Ammon's horn (tissue), 1 donor: ENCODE measurements at regions not wholly inside any gene's neighbourhood (a gene's known extent, or its start where the extent isn't known, plus 50 kb on each side); places are given as distances from the start of the nearest gene placed in this dataset.

Experiments used
- DNase-seq: peaks from one replicate; pipeline ENCODE4 v3.0.0-alpha.2; 2016; ENCODE audit warnings: low spot score

DNA sequence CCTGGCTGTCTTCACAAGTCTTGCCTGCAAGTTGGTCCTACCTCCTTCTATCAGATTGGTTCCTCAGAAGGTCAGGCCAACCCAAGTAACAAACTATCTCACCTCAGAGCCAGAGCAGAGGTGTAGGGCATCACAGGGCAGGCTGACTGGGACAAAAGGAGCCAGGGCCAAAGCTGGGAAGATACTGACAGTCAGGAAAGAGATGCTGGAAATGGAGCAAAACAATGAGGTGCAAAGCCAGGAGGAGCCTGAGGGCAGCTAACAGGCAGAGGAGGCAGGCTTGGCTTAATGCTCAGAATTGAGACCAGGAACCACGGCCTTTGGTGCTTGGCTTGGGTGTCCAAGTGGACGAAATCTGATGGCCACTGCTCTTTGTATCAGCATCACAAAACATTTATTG lies 68.4 kb upstream of the PNMA1 start:
- DNase-seq, result no peak

DNA sequence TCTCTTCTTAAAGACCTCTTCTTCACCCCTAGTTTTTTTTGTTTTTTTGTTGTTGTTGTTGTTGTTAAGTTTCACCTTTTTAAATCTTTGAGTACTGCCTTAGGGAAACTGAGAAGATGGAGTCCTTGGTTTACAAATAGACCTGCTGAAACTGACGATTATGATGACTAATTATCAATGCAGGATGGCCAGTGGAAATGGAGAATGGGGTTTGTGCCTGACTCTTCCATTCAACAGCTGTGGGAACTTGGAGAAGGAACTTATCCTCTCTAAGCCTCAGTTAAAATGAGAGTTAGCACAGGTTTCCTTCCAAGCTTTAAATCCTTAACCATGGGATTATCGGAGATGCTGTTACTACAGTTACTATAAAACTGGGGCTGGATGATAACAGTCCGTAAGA lies 66.7 kb upstream of the PNMA1 start:
- no peak for DNase-seq

DNA sequence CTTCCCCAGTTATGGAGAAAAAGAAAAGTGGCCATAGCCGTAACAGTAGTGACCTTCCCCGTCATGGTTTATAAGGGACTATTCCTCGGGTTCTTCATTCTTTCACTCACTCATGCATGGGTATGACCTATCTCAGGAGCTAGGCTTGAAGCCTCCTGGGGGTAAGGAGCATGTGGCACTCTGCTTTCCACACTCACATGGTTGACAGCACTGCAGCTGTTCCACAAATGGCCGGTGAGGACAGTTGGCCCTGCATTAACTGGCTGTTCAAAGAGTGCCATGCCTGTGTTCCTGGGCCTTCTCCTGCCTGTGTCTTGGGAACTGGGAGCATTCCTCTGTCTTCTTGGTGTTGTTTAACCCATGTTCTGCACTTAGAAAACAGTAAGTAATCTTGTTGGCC lies 66.2 kb upstream of the PNMA1 start:
- no peak for DNase-seq

DNA sequence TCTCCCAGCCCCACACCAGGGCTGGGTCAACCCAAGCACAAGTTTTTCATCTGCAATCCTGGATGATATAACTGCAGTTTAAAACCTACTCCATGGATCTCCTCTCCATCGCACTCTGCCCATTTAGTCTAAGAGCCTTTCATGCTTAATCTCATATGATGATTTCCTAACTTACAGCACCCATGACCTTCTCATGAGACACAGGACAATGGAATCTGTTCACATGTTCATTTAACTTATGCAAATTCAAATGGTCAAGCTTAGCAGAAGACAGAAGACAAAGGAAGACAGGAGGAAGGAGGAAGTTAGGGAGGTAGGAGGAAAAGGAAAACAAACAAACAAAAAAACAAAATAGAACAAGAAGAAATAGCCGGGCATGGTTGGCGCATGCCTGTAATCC lies 64.6 kb upstream of the PNMA1 start:
- no peak for DNase-seq

DNA sequence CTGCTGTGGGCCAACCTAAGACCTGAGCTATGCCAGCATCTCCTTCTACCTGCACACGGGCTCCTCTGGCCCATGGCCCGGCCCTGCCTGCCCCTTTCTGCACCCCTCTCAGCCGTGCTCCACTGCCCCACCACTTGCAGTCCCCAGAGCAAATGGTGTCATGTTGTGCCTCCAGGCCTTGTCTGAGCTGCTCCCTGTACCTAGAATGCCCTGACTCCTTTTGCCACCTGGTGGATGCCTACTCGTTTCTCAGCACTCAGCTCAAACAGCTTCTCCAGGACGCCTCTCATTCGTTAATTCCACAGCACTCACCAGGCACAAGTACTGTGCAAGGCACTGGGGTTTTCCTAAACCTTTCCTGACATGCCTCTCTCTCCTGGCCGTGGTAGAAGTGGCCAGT lies 63.2 kb upstream of the PNMA1 start:
- DNase-seq, result no peak

DNA sequence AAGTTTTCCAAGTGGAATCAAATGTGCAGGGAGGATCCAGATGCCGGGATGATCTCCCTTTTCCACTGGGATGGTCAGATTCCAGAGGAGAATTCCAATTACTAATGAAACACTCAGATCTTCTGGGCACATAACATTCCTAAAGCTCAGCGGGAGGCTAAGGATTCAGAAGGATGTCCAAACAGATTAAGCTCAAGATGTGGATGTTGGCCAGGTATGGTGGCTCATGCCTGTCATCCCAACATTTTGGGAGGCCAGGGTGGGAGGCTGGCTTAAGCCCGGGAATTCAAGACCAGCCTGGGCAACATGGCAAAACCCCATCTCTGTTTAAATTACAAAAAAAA lies 62.0 kb upstream of the PNMA1 start:
- no peak for DNase-seq

DNA sequence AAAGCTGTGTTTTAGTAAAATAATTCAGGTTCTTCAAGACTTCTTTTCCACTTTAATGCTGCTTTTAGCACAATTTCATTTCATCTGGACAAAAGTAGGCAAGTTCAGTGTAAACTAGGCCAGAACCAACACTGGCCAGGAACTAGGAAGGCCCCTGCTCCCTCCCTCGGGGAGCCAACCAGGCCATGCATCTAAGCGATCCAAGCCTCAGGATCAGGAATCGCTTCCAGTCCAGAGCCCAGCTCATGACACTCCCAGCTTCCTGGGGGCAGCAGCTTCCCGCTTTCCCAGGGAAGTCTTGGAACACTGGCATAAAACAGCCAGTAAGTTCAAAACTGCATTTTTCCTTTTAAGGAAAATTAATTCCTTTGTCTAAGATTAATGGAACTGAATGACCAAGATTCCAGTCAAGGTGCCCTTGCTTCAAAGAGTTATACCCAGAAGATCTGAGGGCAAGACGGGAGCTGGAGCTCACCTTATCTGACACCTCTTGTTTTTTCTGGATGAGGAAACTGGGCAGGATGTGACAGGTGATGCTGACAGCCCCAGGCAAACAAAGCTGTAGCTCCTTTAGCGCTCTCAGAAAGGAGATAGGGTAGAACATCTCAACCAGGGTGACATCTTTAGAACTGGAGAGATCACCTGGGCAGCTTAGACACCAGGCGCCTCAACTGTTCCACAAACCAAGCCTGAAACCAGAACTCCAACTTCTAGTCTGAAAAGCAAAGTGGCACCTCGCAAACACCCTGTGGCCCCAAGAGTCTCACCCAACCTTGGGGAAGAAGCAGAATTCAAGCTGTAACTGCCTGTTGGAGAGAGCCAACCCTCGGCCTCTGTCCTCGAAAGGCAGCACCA lies 61.4 kb upstream of the PNMA1 start:
- DNase-seq, result no peak

DNA sequence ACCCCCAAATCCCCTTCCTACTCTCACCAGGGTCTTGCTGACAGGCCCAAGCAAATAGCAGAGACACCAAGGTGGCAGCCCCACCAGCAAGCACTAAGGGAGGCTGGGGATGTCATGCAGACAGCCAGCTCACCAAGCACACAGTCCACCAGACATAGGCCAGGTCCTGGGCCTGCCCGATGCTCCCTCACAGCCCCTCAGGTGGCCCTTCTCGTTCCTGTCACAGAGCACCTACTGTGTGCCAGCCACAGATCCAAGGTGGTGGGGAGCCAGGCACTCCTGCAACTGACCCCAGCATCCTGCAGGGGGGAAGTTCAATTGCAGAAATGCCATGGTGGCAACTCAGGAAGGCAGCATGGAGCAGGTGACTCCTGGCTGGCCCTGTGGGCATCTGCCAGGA lies 60.5 kb upstream of the PNMA1 start:
- DNase-seq, result no peak

DNA sequence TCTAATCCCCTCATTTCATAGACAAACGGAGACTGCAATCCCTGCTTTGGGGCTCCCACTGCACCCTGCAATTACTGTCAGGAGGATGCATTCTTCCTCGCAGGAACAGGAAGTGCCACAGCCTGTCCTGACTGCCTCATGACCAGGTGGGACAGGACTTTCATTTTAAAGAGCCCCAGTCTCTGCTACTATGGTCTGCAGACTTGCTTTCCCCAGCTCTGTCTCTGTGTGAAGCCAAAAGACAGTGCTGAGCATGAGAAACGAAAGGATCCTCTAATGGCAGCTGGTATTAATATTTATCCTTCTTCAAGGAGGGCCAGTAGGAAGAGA lies 60.0 kb upstream of the PNMA1 start:
- no peak for DNase-seq

DNA sequence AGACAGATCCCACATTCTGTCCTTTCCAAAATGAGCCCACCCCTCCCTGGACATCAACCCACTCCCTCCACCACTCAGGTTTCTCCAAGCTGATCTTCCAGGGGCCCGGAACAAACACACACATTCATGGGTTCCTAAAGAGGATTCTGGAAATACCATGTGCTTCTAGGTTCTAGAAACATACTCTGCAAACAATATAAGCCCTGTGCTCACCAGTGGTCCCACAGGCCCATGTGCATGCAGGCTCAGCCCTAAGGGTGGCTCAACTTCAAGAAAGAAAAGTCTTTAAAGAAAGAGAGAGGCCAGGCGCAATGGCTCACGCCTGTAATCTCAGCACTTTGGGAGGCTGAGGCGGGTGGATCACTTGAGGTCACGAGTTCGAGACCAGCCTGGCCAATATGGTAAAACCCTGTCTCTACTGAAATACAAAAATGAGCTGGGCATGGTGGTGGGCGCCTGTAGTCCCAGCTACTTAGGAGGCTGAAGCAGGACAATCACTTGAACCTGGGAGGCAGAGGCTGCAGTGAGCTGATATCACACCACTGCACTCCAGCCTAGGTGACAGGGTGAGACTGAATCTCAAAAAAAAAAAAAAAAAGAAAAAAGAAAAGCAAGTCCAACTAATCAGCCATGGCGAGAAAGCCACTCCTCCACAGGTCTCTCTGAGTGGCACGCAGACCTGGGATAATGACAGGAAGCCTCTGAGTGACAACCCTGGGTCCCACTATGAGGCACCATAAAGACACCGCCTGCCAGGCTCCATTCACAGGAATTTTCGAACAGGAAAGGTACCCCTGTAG lies 59.5 kb upstream of the PNMA1 start:
- no peak for DNase-seq

DNA sequence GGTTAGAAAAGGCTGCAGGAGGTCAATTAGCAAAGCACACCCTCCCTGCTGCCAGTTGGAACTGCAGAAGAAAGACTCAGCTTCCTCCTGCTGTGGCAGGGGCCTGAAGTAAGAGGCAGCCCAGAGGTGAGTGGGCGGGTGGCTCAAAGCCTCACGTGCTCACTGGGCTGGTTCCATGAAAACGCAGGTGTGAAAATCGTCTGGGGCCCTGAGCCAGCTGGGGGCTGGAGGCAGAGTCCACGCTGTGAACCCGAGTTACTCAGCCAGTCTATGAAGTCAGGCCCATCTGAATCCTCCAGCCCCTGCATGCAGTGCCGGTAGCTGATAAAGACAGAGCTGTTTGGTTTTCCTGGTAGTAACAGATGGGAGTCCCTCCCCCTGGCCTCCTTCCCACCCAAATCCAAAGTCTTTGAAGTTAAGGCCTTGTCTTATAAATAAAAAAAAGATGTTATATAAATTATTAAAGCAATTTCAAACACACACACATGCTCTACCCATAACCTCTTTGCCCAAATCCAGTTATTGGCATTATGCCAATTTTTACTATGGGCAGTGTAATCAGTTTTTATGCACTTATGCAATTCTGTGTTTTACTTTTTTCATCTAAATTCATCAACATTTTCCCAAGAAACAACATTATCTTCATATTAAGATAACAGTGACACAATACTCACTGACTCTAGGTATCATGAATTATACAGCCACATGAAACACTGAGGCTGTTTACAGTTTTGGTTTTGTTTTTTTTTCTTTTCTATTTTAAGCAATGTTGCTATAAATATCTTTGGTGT lies 57.9 kb upstream of the PNMA1 start:
- DNase-seq, result peak; percentile 44

DNA sequence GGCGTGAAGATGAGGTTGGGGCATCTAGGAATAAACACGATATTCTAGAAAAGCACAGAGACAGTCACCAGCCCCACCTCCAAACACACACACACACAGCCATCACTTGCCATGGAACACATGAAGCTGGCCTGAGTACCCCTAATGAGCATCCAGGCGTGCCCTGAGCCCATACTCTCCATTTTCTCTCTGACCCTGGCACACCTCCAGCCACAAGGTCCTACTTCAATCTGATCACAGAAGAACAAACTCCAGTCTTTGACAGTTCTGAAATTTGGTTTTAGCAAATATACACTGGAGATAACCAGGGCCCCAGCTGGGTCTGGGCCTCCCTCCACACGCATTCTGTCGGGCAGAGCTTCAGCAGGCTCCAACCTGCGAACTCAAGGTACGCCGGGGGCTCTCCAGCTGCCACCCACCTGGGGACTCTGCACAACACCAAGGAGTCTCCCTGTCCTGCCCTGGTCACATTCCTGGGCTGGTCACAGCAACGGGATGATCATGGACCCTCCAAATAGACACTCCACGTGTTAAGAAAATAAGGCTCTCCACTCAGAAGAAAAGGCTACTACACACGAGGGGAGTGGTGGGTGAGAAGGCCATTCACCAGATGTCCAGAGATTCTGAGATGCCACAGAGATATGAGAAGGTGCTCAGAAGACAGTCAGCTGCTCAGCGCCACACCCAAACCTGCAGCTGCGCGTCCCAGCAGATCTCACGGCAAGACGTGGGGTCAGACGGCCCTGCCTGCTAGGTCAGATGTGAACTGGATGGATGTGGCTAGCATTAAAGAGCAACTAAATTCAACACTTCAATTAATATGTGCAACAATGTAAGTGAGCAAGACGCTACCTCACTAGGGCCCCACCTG lies 57.0 kb upstream of the PNMA1 start:
- DNase-seq, result no peak

DNA sequence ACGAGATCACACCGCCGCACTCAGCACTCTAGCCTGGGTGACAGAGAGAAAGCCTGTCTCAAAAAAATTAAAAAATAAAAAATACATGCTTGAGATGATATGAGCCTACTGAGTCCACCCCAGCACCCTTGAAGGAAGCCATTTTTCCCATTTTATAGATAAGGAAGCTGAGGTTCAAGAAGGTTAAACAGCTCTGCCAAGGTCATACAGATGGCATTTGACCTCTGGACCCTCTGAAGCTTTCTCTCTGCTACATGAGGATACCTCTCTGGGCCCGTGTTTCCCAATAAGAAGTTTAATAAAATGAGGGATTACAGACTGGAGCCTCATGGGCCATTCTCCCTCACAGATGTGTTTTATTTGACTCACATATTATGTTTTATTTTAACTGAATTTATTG lies 53.9 kb upstream of the PNMA1 start:
- DNase-seq, result no peak

DNA sequence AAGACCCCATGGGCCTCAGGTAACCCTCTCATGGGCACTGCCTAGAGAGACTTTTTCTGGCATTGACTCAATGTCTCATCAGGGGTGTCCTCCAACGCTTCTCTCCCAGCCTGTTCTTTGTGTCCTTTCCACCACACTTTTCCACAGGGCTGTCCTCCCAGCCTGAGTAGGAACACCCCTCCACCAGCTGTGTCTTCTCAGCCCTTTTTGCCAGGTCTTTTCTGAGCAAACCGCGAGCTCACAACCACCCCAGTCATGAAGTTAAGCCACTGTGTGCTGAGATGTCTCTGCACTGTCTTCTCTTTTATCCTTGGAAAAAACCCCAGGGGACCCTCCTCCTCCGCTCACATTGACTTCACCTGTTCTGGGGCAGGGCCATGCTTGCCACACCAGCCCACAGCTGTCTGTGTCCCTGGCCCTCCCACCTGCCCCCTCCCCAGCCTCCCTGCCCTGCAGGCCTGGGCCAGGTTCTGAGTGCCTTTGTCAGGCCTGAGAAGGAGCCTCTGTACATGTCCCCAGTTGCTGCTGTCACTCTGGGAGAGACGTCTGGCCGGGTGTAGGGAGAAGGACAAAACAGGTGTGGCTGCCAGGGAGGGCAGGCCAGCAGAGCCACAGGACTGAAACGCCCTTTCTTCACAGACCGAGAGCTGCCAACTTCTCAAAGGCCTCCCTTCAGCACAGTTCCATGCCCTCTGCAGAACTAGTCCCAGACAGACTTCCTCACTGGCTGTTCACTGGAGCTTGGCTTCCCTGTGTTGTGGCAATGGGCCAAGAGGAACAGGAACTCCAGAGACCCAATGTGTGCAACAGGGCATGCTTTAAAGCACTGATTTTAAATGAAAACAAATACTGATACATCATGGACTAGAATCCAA lies 50.5 kb upstream of the PNMA1 start:
- peak; percentile 89 for DNase-seq
